NCI-H1105 (cell line): ENCODE measurements at regions not wholly inside any gene's neighbourhood (a gene's known extent, or its start where the extent isn't known, plus 50 kb on each side); places are given as distances from the start of the nearest gene placed in this dataset.
"Not testable (repeated sequence)": the region's sequence is repeated elsewhere in the genome, so short reads cannot be mapped to it uniquely, and the experiment has no call there.

Experiments
- DNase-seq: peaks from one replicate; lab custom pipeline; 2025; lab: John Stamatoyannopoulos, UW

DNA sequence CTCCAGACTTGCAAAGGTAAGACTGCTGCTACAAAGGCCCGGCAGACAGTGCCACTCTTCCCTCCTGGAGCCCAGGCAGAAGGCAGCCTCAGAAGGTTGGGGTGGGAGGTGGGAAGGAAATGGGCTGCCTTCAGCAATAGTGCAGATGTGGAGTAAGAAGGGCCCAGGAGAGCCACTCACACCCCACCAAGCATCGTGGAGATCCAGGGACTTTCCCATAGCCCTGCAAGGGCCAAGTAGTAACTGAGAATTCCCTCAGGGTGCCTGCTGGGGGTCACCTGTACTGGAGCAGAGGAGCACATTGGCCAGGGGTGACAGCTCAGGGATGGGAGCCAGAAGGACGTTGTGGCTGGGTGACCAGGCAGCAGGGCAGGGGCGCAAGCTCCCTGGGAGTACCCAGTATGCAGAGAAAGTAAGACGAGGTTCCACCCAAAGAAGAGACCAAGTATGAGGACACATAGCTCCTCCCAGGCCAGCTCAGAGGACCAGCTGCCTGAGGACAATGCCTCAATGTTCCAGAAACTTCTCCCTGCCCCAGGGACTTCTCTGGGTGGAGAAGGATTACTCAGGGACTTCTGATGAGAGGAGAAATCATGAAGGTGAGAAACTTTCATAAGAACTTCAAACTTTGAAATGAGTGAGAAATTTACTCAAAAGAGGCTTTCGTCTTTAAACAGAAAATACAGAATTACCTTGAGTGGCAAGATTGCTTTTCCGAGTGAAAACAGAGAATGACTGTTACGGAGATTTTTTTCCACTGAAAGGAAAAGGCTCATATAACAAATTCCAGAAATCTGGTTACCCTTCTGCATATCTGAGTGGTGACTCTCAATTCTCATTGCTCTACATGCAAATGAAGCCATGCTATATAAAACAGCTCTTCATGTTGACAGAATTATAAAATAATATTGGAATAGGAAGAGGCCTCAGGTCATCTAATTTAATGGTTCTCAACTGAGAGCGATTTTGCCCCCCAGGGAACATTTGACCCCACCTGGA is 87.9 kb upstream of the TRIO start:
- DNase-seq = no peak

DNA sequence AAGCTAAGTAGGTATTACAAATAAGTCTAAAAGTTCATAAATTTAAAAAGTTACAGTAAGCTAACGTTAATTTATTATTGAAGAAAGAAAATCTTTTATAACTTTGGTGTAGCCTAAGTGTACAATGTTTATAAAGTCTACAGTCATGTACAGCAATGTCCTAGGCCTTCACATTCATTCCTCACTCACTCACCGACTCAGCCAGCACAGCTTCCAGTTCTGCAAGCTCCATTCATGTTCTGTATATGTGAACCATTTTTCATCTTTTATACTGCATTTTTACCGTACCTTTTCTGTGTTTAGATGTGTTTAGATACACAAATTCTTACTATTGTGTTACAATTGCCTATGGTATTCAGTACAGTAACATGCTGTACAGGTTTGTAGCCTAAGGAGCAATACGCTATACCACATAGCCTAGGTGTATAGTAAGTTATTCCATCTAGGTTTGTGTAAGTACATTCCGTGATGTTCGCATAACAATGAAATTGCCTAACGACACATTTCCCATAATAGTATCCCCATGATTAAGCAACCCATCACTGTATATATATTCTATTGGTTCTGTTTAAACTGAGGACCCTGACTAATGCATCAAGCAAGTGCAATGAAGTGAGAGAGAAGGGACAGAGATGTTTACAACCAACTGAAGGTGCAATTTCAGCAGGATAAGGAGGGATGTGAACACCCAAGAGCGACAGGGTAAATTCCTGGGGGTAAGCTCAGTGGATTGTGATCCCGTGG is 88.9 kb upstream of the TRIO start:
- no peak for DNase-seq

DNA sequence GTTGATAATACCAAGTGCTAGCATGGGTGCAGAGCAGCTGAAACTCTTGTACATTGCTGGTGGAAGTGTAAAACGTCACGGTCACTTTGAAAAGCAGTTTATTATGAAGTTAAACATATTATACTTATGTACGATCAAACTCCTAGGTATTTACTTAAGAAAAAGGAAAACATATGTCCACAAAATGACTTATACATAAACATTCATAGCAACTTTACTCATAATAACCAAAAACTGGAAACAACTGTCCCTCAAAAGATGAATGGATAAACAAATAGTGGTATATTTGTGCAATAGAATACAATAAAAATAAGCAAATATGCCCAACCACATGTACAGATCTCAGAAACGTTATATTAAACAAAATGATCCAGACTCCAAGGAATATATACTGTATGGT is 92.3 kb upstream of the TRIO start:
- no peak for DNase-seq

DNA sequence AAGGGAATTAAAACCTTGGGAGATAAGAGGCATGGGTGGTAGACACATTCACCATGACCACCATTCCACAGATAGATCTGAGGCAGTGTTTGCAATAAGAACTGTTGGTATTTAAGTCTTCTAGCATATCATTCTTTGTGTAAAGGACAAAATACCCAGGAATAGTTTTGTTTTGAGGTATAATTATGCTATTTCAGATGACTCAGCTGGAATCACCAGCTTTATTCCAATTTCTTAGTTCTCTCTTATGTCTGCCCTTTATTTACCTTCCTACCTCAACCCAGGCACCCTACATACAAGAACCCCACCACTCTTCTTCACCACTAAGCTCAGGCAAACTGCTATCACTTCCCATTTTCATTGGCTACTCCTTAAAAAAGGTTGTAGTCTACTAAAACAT is 94.7 kb upstream of the TRIO start:
- DNase-seq = no peak

DNA sequence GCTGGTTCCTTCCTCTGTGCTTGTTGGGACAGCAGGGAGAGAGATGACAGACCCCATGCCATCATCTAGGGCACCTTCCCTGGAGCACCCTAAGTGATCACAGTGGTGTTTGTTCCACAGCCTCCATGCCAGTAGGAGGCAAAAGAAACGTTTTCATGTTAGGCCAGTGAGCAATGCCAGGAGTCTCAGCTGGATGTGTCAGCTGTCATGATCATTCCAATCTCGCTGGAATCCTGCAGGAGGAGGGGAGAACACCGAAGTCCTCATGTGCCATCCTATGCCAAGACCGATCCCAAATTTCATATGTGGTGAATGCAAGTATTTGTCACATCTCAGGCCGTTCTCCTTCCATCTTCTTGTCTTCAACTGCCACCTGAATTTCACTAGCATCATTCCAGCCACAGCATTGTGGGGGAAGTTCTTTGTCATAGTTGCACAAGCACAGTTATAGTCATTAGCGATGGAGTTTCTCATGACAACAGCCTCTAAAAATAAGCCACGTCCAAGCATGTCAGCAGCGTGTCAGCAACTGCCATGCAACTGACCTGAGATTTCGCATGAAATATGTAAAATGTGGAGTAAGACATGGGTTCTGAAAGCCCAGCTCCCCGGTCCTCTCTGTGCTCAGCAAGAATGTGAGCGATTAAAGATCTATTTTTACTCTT is 97.2 kb upstream of the DNAH5 start:
- no peak for DNase-seq

DNA sequence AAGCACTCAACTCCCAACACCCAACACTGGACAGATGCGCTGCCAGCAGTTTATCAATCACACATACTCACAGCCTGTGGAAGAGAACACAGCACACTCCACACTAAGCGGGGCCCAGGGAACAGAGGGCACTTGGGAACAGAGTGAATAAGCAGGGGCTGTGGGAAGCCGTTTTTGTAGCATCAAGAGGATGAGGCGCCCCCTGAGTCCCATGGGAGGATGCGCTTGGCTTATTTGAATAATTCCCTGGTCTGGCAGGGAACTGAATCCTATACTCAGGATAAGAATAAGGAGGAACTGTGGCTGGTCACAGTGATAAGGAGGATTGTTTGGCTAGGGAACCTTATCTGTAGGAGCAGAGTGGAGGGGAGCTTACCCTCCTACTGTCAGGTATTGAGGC is 96.1 kb upstream of the DNAH5 start:
- DNase-seq = no peak

DNA sequence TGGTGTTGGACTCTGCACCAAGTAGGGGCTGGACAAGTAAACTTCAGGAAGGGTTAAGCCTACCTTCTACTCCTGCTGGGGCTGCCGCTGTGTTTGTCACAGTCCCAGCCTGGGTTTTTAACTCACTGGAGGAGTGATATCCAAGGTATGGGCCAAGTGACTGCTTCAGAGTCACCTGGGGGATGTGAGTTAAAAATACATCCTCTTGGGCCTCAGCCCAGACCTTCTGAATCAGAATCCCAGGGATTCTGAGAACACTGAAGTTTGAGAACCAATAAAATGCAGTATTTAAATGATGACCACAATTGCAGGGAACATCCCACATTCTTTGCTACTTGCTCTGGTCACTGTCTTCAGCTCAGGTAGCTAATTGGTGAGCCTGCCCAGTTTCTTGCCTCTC is 95.1 kb upstream of the DNAH5 start:
- no peak for DNase-seq

DNA sequence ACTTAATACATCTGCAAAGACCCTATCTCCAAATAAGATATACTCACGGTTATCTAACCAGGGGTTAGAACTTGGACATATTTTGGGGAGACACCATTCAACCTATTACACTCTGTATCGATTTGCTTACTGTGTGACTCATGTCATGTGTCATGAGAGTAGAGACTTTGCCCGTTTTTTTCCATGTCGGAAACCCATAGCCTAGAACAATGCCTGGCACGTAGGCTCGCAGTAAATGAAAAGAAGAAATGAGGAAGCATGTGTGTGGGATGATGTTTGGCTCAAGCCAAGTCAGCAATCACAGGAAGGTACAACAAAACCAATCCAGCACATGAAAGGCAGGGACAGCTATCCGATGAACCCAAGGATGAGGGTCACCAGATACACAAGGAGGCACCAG is 94.6 kb upstream of the DNAH5 start:
- DNase-seq = no peak

DNA sequence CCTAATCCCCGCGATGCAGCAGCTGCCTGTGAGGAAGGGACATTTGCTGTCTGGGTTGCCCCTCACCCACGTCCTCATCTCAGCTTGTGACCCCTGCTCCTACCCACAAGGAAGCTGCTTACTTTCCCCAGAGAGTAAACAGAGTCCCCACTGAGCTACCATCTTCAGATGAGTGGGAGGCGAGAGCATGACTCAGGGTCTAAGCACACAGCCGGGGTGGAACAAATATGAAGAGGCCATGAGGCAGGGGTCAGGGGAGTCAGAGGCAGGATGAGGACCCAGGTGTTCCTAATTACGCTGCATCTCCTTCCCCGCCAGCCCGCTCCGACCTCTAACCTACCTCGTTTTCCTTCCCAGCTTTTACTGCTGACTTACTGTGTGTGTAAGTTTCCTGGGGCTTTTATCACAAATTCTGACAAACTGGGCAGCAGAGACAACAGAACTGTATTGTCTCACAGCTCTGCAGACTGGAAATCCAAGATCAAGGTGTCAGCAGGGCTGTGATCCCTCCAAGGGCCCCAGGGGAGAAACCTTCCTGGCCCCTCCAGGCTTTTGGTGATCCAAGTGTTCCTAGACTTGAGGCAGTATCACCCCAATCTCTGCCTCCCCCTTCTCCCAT is 94.0 kb upstream of the DNAH5 start:
- no peak for DNase-seq

DNA sequence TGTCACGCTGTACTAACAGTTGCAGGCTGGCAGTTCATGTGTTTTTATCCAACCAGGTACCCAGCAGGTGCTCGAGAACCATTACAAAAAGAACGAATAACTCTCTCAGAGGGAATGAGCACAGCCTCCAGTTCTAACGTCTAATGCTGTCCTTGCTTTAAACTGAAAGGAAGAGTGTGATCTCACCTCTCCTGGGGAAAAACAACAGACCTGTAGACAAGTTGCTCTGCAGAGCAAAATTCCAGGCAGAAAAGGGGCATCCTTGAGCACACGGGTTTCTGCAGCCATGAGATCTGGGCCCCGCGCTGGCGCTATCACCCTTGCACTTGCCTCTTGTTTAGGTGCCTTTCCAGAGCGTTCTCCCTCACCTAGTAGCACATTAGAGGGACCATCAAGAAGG is 92.5 kb upstream of the DNAH5 start:
- DNase-seq = no peak

DNA sequence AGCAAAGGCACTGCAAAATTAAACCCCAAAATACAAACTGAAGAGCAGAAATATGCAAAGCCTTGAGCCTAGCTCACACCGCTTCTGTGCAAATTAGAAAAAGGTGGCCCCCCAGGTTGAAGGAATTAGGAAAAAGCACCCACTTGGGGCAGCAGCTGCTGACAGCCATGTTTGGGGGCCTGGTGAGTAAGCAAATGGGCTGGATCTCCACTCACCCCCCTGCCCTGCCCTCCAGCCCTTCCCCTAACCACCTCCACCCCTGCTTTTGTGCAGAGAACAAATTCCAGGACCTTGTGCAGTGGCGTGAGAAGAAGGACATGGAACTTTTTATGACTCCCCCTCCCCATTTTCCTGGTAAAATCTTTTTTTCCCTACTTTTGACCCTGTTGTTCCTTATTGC is 92.0 kb upstream of the DNAH5 start:
- no peak for DNase-seq

DNA sequence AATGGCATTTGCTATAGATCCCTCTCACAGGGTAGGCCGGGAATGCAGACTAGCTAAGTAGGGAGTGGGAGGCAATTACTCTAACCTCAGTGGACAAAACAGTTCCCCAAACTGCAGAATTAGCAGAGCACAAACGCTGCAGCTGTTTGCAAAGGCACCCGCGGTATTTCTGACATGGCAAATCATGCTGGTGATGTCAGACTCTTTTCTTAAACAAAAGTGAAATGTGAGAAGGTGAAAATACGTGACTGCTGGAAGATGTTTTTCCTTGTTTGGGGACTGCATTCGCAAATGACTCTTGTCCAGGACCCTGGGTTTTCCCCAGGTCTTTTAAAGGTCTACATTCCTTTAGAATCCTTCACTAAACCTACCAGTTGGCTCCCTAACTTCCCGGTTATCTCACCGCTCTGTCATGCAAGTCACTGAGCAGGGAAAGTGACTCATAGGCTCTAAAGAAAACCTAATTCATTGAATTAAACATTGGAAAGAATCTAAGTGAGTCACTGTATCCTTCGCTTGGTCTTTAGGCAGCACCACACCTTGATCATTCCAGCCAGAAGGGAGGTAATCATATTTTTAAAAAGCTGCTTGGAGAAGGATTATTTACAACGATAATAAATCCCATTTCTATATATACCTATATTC is 91.5 kb upstream of the DNAH5 start:
- DNase-seq = no peak

DNA sequence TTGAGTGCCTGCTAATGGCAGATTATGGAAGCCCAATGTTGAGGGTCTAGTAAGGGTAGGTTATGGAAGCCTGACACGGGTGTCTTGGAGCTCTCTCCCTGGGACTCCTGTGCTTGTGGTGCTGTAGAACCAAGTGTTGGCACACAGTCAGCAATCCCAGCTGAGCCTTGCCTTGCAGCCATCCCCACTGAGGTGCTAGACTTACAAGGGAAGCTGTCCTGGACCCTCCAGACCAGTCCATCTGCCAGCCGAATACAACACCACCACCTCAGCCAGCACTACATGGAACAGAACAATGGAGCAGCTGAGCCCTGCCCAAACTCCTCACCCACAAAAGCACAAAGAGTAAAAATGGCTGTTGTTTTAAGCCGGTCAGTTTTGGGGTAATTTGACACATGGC is 90.5 kb upstream of the DNAH5 start:
- DNase-seq = no peak

DNA sequence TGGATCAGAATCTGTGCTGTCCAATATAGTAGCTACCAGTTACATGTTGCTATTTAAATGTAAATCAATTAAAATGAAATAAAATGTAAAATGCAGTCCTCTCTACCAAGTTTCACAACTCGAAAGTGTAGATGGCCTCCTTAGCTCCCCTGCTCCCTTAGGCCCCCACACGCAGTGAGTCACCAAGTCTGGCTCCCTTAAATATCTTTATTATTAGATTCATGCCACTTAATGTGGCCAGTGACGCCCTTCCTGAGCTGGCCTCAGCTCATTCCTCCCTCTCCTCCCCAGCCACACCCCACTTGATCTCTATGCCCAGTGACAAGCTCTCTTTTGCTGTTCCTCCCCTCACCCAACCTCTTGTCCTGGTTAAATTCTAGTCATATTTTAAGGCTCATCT is 88.4 kb upstream of the DNAH5 start:
- DNase-seq = no peak

DNA sequence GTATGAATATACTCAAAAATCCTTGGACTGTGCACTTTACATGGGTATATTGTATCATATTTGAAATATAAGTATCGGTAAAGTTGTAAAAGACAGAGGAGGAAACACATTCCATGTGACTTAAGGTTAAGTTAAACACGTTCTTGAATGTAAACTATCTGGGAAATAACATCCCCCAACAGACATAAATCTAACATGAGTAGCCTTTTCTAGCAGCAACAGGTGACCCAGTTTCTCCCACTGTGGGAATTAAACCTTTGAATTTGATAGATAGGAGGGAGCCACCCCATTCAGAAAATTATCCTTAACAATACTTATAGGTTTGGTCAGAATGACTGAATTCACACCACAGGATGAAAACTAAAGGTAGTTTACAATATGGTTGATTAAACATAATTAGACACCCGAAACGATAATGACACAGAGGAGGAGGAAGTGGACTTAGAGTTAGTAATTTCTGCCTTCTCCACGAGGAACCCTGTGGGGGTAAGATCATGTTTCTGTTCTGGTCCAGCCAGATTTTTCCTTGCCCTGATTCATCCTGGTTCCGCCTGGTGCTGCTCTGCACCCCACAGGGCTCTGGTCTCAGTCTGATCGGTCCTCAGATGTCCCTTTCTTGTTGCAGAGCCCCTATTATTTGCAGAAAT is 84.6 kb upstream of the DNAH5 start:
- DNase-seq = no peak

DNA sequence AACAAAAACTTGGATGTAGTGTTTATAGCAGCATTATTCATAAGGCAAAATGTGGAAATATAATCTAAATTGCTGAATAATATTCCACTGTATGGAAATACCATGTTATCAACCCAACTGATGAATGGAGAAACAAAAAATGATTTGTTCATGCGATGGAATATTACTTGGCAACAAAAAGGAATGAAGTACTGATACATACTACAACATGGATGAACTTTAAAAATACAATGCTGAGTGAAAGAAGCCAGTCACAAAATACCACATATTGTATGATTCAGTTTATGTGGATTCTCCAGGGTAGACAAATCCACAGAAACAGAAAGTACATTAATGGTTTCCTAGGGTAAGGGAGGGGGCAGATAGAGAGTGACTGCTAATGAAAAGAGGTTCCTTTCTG is 83.7 kb upstream of the DNAH5 start:
- no peak for DNase-seq

DNA sequence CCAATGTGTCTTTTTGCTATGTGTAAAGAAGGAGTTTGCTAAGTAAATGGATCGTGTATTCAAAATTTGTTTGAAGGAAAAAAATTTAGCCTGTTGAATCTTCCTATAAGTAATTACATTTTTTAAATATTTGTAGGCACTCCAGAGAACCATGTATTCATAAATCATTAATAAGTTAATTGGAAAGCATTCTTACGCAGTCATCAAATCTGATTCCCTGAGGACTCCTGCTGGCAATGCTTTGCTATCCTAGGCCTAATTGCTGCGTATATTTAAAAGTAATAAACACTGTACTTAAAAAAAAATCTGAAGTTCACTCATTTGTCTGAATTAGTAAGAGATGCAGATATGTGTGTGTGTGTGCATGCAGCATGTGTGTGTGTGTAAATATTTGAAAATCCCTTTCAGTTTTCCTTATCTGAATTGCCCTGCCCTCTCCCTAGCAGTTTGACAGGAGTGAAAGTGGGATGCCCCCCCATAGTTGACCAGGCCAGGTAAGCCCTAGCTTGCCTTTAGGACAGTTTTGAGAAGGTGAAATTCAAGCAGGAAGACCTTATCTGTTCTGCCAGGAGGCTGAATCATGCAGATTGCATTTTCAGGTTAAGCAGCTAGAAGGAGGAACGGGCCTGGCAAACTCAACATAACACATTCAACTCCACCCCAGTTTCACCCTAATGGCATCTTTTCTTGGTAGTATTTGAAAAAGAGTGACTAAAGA is 81.2 kb upstream of the DNAH5 start:
- DNase-seq = no peak

DNA sequence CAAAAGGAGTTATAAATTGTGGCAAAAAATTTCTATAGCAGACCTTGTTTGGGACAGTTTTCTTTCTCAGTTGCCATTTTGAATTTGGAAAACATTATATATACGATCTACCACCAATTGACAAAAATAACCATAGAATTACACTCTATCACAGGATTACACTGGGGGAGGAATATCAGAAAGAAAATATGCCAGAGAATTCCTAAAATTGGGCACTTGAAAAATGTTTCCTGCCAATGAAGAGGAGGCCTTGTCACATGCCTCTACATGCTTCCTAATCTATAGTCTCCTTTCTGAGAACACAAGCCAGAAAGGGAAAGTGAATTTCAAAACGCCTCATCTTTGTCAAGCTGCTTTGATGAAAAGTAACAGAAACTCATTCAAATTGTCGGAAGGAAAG is 78.5 kb upstream of the DNAH5 start:
- DNase-seq = no peak

DNA sequence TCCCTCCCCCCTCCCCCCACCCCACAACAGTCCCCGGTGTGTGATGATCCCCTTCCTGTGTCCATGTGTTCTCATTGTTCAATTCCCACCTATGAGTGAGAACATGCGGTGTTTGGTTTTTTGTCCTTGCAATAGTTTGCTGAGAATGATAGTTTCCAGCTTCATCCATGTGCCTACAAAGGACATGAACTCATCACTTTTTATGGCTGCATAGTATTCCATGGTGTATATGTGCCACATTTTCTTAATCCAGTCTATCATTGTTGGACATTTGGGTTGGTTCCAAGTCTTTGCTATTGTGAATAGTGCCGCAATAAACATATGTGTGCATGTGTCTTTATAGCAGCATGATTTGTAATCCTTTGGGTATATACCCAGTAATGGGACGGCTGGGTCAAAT is 76.5 kb upstream of the DNAH5 start:
- DNase-seq = not testable (repeated sequence)

DNA sequence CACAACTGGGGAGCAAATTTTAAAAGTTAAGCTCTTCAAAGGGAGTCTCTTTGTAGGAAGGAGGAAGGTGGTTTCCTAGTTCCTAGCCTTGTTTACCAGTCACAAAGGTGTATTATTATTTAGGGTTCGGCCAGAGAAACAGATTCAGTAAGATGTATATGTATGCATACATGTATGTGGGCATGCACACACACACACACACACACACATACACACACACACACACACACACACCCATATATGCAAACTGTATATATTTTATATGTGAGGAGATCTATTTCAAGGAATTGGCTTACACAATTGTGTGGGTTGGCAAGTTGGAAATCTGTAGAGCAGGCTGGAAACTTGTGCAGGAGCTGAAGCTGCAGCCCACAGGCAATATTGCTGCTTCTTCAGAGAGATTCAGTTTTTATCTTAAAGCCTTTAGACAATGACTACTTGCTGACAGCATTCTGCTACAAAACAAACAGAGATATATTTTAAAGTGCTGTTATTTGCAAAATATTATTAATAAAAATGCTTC is 75.3 kb upstream of the DNAH5 start:
- DNase-seq = no peak
